NCI-H1436 (cell line): ENCODE measurements at regions not wholly inside any gene's neighbourhood (a gene's known extent, or its start where the extent isn't known, plus 50 kb on each side); places are given as distances from the start of the nearest gene placed in this dataset.

ENCODE experiments used
- DNase-seq: peaks from one replicate; lab custom pipeline; 2025; lab: John Stamatoyannopoulos, UW

- no peak for DNase-seq
These were observed 122.5 kb upstream of the FOXD3 start for GRCh38 chr1:63199706-63200335.

- no peak for DNase-seq
These were observed 121.7 kb upstream of the FOXD3 start for GRCh38 chr1:63200676-63201075.

GRCh38 chr1:63203641-63204040 lies 118.7 kb upstream of the FOXD3 start:
- no peak for DNase-seq

GRCh38 chr1:63205776-63206175 lies 116.6 kb upstream of the FOXD3 start:
- no peak for DNase-seq

GRCh38 chr1:63214553-63214952 lies 107.8 kb upstream of the FOXD3 start:
- DNase-seq: no peak

GRCh38 chr1:63223426-63223825 lies 98.9 kb upstream of the FOXD3 start:
- DNase-seq: no peak

GRCh38 chr1:63230722-63231121 lies 91.6 kb upstream of the FOXD3 start:
- no peak for DNase-seq

- DNase-seq: no peak
These were observed 83.6 kb upstream of the FOXD3 start for GRCh38 chr1:63238721-63239120.

- DNase-seq: no peak
These were observed 77.2 kb upstream of the FOXD3 start for GRCh38 chr1:63245186-63245585.

GRCh38 chr1:63248216-63248615 lies 74.2 kb upstream of the FOXD3 start:
- DNase-seq: no peak

GRCh38 chr1:63255153-63255552 lies 67.2 kb upstream of the FOXD3 start:
- DNase-seq: no peak

GRCh38 chr1:63261736-63262458 lies 60.5 kb upstream of the FOXD3 start:
- no peak for DNase-seq

GRCh38 chr1:63262459-63262770 lies 60.0 kb upstream of the FOXD3 start:
- no peak for DNase-seq

GRCh38 chr1:63264161-63264560 lies 58.2 kb upstream of the FOXD3 start:
- DNase-seq: no peak

- no peak for DNase-seq
These were observed 55.5 kb upstream of the FOXD3 start for GRCh38 chr1:63266857-63267256.

GRCh38 chr1:63268876-63269275 lies 53.5 kb upstream of the FOXD3 start:
- DNase-seq: no peak

GRCh38 chr1:63269571-63269970 lies 52.8 kb upstream of the FOXD3 start:
- no peak for DNase-seq
